CD4-positive, CD25-positive, alpha-beta regulatory T cell (primary cell): ENCODE measurements at regions not wholly inside any gene's neighbourhood (a gene's known extent, or its start where the extent isn't known, plus 50 kb on each side); places are given as distances from the start of the nearest gene placed in this dataset.

Experiments used
- ATAC-seq, 2 donors: fragments of 150-1000 bp; cut with Tn5 transposase; one replicate each; pipeline ENCODE4 v1.10.0; 2021; ENCODE audit warnings: low read depth in 2 of 2, moderate number of reproducible peaks in 2 of 2, moderate library complexity in 1 of 2
- DNase-seq, 3 donors: peaks; one replicate each; pipeline versions ENCODE4 v3.0.0 to v3.0.0-alpha.2; 2012 to 2022; ENCODE audit warnings: mixed read lengths in 1 of 3
- H3K27ac ChIP-seq: one replicate; pipeline ENCODE4 v1.7.0; 2013; ENCODE audit warnings: mild to moderate bottlenecking, low read length; ENCODE audit not compliant: insufficient read depth, poor library complexity, severe bottlenecking
- H3K27me3 ChIP-seq: one replicate; pipeline ENCODE4 v1.7.0; 2013; ENCODE audit warnings: low read length; ENCODE audit not compliant: control insufficient read depth, insufficient read depth
- H3K36me3 ChIP-seq: one replicate; pipeline ENCODE4 v1.7.0; 2013; ENCODE audit warnings: mild to moderate bottlenecking, low read length, moderate library complexity; ENCODE audit not compliant: control insufficient read depth, insufficient read depth
- H3K4me1 ChIP-seq: 2 replicates; pipeline ENCODE4 v1.7.0; 2013; ENCODE audit warnings: mild to moderate bottlenecking, low read length; ENCODE audit not compliant: insufficient read depth, control insufficient read depth, poor library complexity, severe bottlenecking
- H3K4me3 ChIP-seq: one replicate; pipeline ENCODE4 v1.7.0; 2013; ENCODE audit warnings: low read depth, mild to moderate bottlenecking, low read length, moderate library complexity
- H3K9me3 ChIP-seq, 2 experiments: 1 replicate in 1 of 2; 2 replicates in 1 of 2; pipeline ENCODE4 v1.7.0; 2013; ENCODE audit warnings: low read length in 2 of 2, mild to moderate bottlenecking in 1 of 2, moderate library complexity in 1 of 2; ENCODE audit not compliant: control insufficient read depth in 2 of 2
- H3K27ac Mint-ChIP-seq, 3 donors: one replicate each; pipeline ENCODE4 v1.8.0; 2020 to 2022; ENCODE audit warnings: mild to moderate bottlenecking in 3 of 3, mixed read lengths in 3 of 3, moderate library complexity in 2 of 3
- H3K27me3 Mint-ChIP-seq: one replicate; pipeline ENCODE4 v1.8.0; 2022; ENCODE audit warnings: mild to moderate bottlenecking, mixed read lengths
- H3K36me3 Mint-ChIP-seq: one replicate; pipeline ENCODE4 v1.8.0; 2020; ENCODE audit warnings: mixed read lengths
- H3K4me1 Mint-ChIP-seq, 4 donors: one replicate each; pipeline ENCODE4 v1.8.0; 2020 to 2022; ENCODE audit warnings: mixed read lengths in 4 of 4, mild to moderate bottlenecking in 1 of 4
- H3K4me3 Mint-ChIP-seq, 4 donors: one replicate each; pipeline ENCODE4 v1.8.0; 2020 to 2022; ENCODE audit warnings: mild to moderate bottlenecking in 4 of 4, mixed read lengths in 4 of 4, moderate library complexity in 3 of 4
- H3K9me3 Mint-ChIP-seq, 7 donors: one replicate each; pipeline ENCODE4 v1.8.0; 2020 to 2022; ENCODE audit warnings: mixed read lengths in 7 of 7, mild to moderate bottlenecking in 3 of 7, moderate library complexity in 2 of 7

DNA sequence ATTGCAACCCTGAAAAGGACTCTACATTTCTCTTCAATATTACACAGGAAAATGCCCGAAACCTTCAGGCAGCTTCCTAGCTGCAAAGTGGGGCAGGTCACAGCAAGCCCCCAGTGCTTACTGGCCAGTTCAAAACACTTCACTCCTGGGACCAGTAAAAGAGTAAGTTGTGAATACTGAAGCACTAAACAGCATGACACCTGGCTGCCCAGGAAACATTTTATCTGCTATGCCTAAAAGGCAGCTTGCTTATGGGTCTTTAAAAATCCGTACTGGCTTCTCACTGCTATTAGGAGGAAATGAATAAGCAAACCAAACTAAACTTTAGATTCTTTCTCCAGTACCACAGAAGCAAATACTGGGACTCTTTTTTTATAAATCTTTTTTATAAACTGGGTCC, 457.9 kb upstream of the ALCAM start:
- Mint-ChIP-seq H3K9me3 (peaks cover 0 to 6% (median 0%) of the 10 kb centered on the region in 7 donors), H3K27me3 (peaks cover 4% of the 10 kb centered on the region), H3K4me3 (no peak overlapping the region), H3K27ac (no peak overlapping the region), H3K36me3 (no peaks in the 10 kb centered on the region), H3K4me1 (no peaks in the 10 kb centered on the region)
- Histone ChIP-seq H3K27me3 (no peaks in the 10 kb centered on the region), H3K4me1 (no peaks in the 10 kb centered on the region), H3K9me3 (no peaks in the 10 kb centered on the region), H3K27ac (no peak overlapping the region), H3K36me3 (no peaks in the 10 kb centered on the region), H3K4me3 (no peak overlapping the region)
- DNase-seq (no peak), ATAC-seq (no peak)

DNA sequence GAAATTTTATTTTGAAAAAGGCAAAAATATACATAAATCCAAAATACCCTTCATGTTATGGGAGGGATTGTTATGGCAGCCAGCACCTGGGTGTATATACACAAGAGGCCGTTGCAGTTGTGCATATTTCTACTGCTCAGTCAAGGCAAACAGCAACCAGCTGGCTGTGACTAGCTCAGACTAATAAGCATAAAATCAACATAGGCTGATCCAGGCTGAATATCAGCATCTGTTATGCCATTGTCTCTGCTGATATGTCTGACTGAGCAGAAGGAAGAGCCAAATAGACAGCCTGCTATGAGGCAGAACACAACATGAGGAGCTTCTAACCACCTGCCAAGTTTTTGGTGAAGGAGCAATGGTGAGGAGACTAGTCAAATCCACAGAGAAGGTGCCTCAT, 457.5 kb upstream of the ALCAM start:
- no peaks in the 10 kb centered on the region for H3K36me3 ChIP-seq
- no peaks in the 10 kb centered on the region for H3K4me1 ChIP-seq
- no peaks in the 10 kb centered on the region for H3K27me3 ChIP-seq
- H3K4me1 Mint-ChIP-seq: no peaks in the 10 kb centered on the region
- H3K27ac Mint-ChIP-seq: no peak overlapping the region
- H3K4me3 ChIP-seq: no peak overlapping the region
- H3K4me3 Mint-ChIP-seq: no peak overlapping the region
- no peaks in the 10 kb centered on the region for H3K9me3 ChIP-seq
- H3K27ac ChIP-seq: no peak overlapping the region
- H3K27me3 Mint-ChIP-seq: peaks cover 4% of the 10 kb centered on the region
- H3K9me3 Mint-ChIP-seq: peaks cover 0 to 4% (median 0%) of the 10 kb centered on the region in 7 donors
- ATAC-seq (no peak), DNase-seq (no peak)
- H3K36me3 Mint-ChIP-seq: no peaks in the 10 kb centered on the region

- Mint-ChIP-seq H3K4me3 (no peak overlapping the region), H3K4me1 (no peaks in the 10 kb centered on the region), H3K9me3 (peaks cover 0 to under 1% (median 0%) of the 10 kb centered on the region in 7 donors), H3K36me3 (no peaks in the 10 kb centered on the region), H3K27me3 (peaks cover 4% of the 10 kb centered on the region), H3K27ac (no peak overlapping the region)
- DNase-seq (no peak), ATAC-seq (no peak)
- Histone ChIP-seq H3K27ac (no peak overlapping the region), H3K9me3 (no peaks in the 10 kb centered on the region), H3K4me1 (no peaks in the 10 kb centered on the region), H3K4me3 (no peak overlapping the region), H3K27me3 (no peaks in the 10 kb centered on the region), H3K36me3 (no peaks in the 10 kb centered on the region)
Measured at GRCh38 chr3:104909721-104910120, 457.0 kb upstream of the ALCAM start.

GRCh38 chr3:104911376-104911775, 455.3 kb upstream of the ALCAM start:
- Mint-ChIP-seq H3K36me3 (no peaks in the 10 kb centered on the region), H3K4me3 (no peak overlapping the region), H3K27me3 (peaks cover 4% of the 10 kb centered on the region), H3K27ac (no peak overlapping the region), H3K4me1 (no peaks in the 10 kb centered on the region), H3K9me3 (peaks cover 0 to 2% (median 0%) of the 10 kb centered on the region in 7 donors)
- Histone ChIP-seq H3K36me3 (no peaks in the 10 kb centered on the region), H3K9me3 (no peaks in the 10 kb centered on the region), H3K4me1 (no peaks in the 10 kb centered on the region), H3K27me3 (no peaks in the 10 kb centered on the region), H3K4me3 (no peak overlapping the region), H3K27ac (no peak overlapping the region)
- DNase-seq (no peak), ATAC-seq (no peak)

GRCh38 chr3:104916971-104917370, 449.7 kb upstream of the ALCAM start:
- Mint-ChIP-seq H3K27ac (no peak overlapping the region), H3K4me1 (no peaks in the 10 kb centered on the region), H3K9me3 (peaks cover 0 to 6% (median 2%) of the 10 kb centered on the region in 7 donors), H3K27me3 (no peaks in the 10 kb centered on the region), H3K36me3 (no peaks in the 10 kb centered on the region), H3K4me3 (no peak overlapping the region)
- ATAC-seq: no peak
- no peaks in the 10 kb centered on the region for H3K4me1 ChIP-seq
- no peak overlapping the region for H3K27ac ChIP-seq
- no peak overlapping the region for H3K4me3 ChIP-seq
- no peak for DNase-seq
- no peaks in the 10 kb centered on the region for H3K27me3 ChIP-seq
- no peaks in the 10 kb centered on the region for H3K9me3 ChIP-seq
- H3K36me3 ChIP-seq: no peaks in the 10 kb centered on the region

GRCh38 chr3:104920512-104920911, 446.2 kb upstream of the ALCAM start:
- Histone ChIP-seq H3K9me3 (no peaks in the 10 kb centered on the region), H3K4me1 (no peaks in the 10 kb centered on the region), H3K27ac (no peak overlapping the region), H3K36me3 (no peaks in the 10 kb centered on the region), H3K27me3 (no peaks in the 10 kb centered on the region), H3K4me3 (no peak overlapping the region)
- no peaks in the 10 kb centered on the region for H3K36me3 Mint-ChIP-seq
- no peaks in the 10 kb centered on the region for H3K4me1 Mint-ChIP-seq
- no peak for ATAC-seq
- DNase-seq: no peak
- H3K27ac Mint-ChIP-seq: no peak overlapping the region
- peaks cover 0 to 8% (median 2%) of the 10 kb centered on the region in 7 donors for H3K9me3 Mint-ChIP-seq
- H3K27me3 Mint-ChIP-seq: no peaks in the 10 kb centered on the region
- H3K4me3 Mint-ChIP-seq: no peak overlapping the region

DNA sequence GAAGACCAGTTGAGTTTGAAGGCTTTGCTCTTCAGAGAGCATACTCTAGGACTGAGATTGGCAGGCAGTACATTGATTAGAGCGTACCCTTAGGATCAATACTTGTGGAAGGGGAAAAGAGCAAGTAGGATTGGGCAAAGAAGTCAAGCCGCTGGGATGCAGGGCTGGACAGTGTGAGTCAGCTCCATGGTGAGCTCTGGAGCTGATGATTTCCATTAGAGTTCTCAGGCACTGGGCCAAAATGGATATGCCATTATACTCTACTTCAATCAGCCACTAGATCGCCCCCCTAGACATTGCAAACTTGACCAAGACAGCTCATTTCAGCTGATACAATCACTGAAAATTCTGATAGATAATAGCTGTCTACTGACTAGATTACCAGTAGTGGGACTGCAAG, 432.7 kb upstream of the ALCAM start:
- Histone ChIP-seq H3K27ac (no peak overlapping the region), H3K9me3 (no peaks in the 10 kb centered on the region), H3K4me3 (no peak overlapping the region), H3K36me3 (no peaks in the 10 kb centered on the region), H3K4me1 (no peaks in the 10 kb centered on the region), H3K27me3 (no peaks in the 10 kb centered on the region)
- no peak for ATAC-seq
- no peak overlapping the region for H3K4me3 Mint-ChIP-seq
- H3K4me1 Mint-ChIP-seq: no peaks in the 10 kb centered on the region
- peak overlapping the region in 1 of 3 donors; percentile 58 for H3K27ac Mint-ChIP-seq
- H3K36me3 Mint-ChIP-seq: no peaks in the 10 kb centered on the region
- no peak for DNase-seq
- peaks cover 4 to 12% (median 7%) of the 10 kb centered on the region in 7 donors for H3K9me3 Mint-ChIP-seq
- H3K27me3 Mint-ChIP-seq: no peaks in the 10 kb centered on the region

DNA sequence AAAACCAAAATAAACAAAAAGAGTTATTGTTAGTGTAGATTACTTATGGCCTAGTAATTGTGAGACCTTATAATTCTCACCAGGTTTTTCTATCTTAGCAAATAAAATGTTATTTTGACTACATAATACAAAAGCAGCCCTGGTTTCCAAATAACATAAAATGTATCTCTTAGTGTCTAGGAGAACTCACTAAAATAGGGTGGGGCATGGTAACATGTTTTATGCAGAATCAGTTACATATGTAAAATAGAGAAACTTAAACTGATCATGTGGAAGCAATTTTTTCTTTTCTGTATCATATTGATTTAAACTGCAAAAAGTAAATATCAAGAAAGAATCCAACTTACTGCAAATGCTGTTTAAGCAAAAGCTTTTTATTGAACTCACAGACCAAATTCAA, 431.1 kb upstream of the ALCAM start:
- Mint-ChIP-seq H3K4me1 (no peaks in the 10 kb centered on the region), H3K36me3 (no peaks in the 10 kb centered on the region), H3K27me3 (no peaks in the 10 kb centered on the region), H3K4me3 (no peak overlapping the region), H3K9me3 (peaks cover 0 to 11% (median 6%) of the 10 kb centered on the region in 7 donors), H3K27ac (no peak overlapping the region)
- Histone ChIP-seq H3K27ac (no peak overlapping the region), H3K9me3 (no peaks in the 10 kb centered on the region), H3K27me3 (no peaks in the 10 kb centered on the region), H3K36me3 (no peaks in the 10 kb centered on the region), H3K4me3 (no peak overlapping the region), H3K4me1 (no peaks in the 10 kb centered on the region)
- no peak for ATAC-seq
- no peak for DNase-seq
